HG03060 (cell line): ENCODE measurements at regions not wholly inside any gene's neighbourhood (a gene's known extent, or its start where the extent isn't known, plus 50 kb on each side); places are given as distances from the start of the nearest gene placed in this dataset.
A peak's percentile ranks its signal among the peaks of the same experiment; 100 is the strongest.

Source experiments
- ATAC-seq: cut with Tn5 transposase; IDR thresholded peaks from one replicate; pipeline ENCODE4 v1.9.1; 2021; ENCODE audit warnings: low read depth, moderate number of reproducible peaks; ENCODE audit not compliant: unreplicated experiment

DNA sequence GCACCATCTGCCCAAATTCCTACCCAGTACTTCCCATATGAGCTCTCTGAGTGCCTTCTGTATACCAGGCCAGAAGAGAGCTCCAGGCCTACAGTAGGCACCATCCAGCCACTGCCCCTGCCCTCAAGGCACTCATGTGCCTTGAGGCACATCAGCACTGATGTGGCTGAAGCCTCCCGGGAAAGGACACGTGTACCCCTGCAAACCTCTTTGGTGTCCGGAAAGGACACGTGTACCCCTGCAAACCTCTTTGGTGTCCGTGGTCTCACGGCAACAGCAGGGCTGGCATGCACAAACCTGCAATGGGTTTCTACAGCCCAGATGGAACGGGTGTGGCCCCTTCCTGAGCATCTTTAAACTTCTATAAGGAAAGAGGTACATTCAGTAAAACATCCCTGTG, 209.4 kb upstream of the IGF1R start:
- ATAC-seq = no peak

DNA sequence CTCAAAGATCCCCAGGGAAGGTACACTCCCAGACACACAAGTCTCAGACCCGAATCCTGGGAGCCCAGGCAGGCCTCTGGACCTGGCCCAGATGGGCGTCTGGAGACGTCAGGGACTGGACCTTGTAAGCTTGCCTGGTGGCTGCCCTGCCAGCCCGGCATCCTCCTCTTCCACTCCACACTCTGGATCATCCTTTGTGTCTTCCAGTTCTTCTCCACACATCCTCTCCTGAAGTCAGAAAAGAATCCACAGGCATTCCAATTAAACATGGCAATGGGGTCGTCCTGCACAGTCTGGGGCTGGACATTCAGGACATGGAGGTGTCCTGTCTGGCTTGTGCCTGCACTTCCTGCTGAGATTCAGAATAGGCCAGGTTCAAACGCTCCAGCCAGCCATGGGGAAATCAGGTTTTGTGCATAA, 208.8 kb upstream of the IGF1R start:
- no peak for ATAC-seq

DNA sequence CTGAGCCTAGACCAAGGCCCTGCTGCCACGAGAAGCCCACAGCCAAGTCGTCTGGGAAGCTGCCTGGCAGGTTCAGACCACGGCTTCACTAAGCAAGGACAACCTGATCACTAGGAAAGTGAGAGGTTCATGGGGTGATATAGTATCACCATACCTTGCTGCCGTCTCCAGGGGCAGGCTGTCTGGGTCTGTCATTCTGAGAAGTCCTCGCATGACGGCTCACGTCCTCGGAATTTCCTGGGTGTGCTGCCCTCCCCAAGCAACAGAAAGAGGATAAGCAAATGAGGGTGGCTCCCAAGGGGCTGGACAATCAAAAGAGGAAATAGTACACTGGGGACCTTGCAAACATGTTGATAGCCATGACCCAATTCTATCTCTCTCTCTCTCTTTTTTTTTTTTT, 207.4 kb upstream of the IGF1R start:
- peak; percentile 54 for ATAC-seq

DNA sequence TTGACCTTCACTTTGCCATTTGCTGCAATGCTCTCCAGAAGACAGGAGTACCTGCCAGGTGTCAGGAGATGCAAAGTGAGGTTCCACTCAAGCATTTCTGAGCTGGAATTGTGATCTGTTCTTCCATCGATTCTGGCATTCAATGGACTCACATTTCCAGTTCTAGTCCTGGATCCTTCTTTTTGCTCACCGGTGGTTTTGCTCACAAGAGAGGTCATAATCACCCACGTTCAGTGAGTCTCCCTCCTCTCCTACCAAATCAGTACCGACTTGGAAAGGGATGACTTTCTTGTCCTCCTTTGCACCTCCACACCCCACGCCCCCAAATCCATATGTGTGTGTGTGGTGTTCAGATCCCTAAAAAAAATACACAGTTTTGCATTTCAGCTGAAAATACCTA, 206.7 kb upstream of the IGF1R start:
- ATAC-seq = no peak

DNA sequence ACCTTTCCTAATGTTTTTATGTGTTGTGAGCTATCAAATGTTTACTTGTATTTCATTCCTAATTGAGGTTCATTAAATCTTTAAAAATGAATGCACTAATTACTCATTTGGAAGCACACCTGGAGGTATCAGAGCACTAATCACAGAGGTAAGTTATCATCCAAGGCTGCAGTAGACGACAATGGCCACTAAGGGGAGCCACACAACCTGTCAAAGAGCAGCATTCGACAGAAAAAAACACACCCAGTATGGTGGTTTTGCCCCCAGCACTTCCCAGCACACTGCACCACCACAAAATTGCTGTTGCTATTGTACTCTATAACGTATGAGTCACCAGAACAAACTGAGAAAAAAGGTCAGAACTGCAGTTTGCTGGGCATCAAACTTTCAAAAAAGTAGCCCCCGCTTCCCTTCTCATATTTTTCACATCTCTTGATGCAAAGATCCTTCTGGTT, 205.9 kb upstream of the IGF1R start:
- ATAC-seq = peak; percentile 68

DNA sequence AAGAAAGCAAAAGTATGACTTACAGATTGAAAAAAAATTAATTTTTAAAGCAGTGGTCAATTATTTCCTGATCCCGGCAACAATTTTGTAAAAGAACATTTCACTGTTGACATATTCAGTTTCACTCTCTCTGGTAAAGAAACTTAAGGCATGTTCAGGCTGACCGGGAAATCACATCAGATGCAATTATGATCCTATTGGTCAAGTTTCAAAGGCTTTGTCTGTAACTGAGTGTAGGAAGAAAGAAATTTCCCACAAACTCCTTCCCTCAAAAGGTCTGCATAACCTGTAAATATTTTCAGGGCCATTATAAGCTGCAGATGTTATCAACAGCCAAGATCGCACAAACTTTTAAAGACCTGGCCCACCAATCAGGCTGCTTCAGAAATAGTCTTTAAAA, 205.4 kb upstream of the IGF1R start:
- ATAC-seq = no peak

DNA sequence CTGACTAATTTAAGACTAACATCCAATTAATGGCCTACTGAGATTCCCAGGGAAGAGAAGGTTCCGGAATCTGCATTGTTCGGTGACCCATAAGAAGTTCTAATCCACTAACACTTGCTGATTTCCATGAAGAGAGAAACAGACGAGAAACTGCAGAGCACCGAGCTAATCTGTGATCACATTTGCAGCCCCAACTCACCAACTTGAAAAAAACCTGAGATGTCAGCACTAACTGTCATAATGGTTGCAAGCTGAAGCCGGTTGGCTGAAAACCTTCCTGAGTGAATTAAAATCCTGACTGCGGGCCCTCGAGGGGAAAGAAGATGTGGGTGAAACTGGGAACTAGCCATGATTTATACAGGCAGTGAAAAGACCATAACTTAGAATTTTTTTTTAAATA, 204.8 kb upstream of the IGF1R start:
- no peak for ATAC-seq

DNA sequence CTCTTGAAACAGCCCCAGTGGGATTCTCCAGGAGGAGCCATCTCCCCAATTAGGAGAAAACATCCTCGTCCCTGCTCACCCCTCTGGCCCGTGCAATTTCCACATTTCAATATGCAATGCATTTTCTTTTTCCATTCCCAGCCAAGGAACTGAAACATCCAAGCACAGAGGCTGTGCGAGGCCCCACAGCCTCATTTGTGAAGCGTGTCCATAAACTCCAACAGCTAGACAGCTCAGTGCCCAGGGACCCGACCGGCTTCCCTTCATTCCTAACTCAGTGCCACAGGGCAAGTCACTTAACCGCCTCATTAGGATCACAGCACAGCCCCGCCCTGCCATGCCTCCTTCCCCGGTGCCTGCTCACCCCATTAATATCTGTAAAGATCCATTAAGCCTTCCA, 204.2 kb upstream of the IGF1R start:
- ATAC-seq = no peak

DNA sequence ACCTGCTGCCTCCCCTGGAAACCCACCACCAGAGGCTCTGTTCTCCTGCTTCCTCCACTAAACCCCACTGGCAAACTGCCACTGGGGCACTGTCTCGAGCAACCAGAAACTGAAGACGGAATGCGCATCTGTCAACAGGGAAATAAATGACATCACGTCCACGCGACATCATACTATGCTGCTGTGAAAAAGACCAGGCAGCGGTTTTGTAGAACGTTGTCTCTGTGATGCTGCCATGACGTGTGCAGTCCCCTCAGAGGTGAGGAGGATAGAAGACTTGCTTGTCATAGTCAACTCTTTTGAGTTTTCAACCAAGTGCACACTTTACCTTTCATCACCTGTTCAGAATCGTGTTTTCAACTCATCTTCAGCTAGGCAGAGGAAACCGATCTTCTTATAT, 203.0 kb upstream of the IGF1R start:
- ATAC-seq = no peak

DNA sequence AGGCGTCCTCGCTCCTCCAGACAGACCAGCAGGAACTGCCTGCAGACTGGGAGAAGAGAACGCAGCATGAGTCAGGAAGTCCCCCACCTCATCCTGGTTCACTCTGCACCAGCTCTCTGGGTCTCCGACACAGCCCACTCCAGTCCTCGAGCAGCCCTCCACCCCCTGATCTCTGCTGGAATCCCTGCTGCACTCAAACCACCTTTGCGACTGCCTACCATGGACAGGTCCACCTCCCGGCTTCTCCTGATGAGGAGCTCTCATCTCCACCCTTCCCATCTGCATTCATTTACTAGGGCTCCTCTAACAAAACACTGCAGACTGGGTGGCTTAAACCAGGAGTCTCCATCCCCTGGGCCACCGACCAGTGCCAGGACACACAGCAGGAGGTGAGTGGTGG, 202.3 kb upstream of the IGF1R start:
- no peak for ATAC-seq

DNA sequence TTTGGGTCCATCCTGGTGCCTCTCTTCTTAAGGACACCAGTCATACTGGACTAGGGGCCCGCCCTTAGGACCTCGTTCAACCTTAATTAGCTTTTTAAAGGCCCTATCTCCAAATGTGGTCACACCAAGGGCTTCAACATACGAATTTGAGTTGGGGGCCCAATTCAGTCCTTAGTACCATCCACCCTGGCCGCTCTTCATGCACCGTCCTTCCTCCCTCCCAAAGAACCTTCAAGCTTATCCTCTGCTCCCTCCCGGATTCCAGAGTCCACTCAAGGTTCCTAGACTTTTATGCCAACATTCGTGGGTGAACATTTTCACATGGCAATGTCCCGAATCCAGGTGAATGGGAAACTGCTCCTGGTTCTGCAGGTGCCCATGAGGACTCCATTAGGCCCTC, 201.3 kb upstream of the IGF1R start:
- no peak for ATAC-seq

DNA sequence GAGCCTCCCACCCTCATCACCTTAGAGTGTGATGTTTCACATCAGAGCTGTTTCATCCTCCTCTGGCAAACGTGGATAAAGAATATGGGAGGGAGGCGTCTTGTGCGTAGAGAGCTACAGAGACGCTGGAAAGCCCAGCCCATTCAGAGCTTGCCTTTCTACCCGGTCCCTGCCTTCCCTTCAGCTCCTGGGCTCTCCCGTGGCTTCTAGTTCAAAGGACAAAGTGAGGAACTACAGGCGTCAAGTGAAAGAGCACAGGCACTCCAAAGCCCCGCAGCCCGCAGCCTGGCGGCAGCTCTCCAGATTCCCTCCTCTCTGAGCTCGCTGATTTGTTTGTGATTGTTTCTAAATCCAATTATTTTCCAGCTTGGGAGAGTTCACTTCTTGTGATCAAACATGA, 197.1 kb upstream of the IGF1R start:
- ATAC-seq = no peak

DNA sequence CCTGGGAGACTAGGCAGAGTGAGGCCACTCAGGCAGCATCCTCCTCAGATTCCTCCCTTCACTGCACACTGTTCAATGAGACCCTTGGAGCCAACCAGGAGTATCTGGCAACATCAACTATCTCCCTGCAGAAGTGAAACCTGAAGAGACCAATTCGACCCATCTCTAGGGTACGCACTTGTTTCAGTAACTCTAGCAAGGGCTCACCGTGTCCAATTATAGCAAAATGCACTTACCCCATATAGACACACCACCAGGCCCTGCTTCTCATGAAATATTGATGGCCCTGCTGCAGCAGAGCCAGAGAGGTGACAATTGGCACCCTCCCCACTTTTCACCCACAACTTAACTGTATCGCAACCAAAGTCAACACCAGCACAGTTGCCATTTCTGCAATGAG, 196.1 kb upstream of the IGF1R start:
- ATAC-seq = no peak

DNA sequence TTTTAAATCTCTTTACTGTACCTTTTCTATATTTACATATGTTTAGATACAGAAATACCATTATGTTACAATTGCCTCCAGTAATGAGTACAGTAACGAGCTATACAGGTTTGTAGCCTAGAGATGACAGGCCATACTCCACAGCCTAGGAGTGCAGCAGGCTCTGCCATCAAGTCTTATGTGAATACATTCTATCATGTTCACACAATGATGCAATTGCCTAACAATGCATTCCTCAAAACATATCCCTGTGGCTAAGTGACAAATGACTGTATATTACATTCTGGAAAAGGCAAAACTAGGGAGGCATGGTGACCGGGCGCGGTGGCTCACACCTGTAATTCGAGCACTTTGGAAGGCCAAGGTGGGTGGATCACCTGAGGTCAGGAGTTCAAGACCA, 192.4 kb upstream of the IGF1R start:
- no peak for ATAC-seq

DNA sequence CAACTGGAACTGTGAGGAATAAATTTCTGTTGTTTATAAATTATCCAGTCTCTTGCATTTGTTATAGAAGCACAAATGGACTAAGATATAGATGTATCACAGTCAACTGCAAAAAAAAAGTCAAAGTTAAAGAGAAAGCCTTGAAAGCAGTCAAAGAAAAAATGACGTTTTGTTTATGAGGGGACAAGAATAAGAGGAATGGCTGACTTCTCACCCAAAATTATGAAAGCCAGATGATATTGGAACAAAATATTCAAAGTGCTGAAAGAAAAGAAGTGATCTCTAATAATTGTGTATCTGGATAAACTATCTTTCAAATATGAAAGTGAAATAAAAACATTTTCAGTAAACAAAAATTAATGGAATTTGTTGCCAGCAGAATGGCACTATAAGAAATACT, 171.8 kb upstream of the IGF1R start:
- no peak for ATAC-seq

DNA sequence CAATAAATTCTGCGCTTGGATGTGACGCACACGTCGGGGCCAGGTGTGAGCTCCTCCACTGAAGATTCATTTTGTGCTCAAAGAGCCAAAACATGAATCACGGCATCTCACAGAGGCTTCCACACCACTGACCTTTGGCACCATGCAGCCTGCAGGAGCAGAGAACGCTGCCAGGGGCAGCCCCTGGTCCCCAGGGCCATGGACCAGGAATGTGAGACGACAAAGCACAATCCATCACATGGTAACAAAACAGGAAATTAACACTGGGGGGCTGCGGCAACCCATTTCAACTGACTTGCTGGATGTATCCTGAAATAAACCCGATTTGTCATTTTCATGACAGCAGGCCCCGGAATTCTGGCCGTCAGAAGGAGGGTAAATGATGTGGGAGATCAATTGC, 167.5 kb upstream of the IGF1R start:
- ATAC-seq = no peak

DNA sequence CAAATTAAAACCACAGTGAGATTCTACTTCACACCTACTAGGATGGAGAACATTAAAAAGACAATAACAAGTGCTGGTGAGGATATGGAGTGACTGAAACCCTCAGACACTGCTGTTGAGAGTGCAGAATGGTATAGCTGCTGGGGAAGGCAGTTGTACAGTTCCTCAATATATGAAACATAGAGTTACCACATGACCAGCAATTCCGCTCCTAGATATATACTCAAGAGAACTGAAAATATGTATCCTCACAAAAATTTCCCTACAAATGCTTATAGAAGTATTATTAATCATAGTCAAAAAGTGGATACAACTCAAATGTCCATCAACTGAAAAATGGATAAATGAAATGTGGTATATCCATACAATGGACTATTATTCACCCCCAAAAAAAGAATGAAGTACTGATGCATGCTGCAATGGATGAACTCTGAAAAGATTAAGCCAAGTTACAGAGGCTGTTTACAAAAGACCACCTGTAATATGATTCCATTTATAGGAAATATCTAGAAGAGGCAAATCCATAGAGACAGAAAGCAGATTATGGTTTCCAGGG, 164.7 kb upstream of the IGF1R start:
- ATAC-seq = no peak

DNA sequence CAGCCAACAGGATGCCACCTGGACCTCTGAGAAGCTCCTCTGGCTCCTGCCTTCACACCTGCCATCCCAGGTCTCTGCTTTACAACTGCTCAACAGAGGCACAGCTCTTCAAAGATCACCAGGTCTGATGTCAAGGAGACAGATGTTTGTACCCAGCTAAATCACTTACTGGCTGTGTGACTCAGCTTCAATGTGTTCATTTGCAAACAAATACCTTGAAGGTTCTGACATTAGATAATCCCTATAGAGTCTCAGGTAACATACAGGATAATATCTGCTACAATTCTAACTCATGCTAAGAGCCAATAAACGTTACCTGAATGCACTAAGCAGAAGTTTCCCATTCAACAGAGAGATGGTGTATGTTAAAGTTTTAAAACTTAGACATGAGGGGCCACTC, 163.4 kb upstream of the IGF1R start:
- no peak for ATAC-seq

DNA sequence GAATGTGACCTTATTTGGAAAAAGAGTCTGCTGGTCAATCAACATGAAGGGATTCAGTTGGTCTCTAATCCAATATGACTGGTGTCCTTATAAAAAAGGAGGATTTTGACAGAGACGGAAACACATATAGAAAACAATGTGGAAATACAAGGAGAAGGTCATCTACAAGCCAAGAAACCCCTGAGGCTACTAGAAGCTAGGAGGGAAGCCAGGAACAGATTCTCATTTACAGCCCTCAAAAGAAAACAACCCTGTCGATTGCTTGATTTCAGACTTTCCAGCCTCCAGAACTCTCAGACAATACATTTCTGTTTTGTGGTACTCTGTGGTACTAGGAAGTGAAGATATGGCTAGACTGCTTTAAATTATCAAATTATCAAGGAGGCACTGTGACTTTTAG, 162.9 kb upstream of the IGF1R start:
- no peak for ATAC-seq

DNA sequence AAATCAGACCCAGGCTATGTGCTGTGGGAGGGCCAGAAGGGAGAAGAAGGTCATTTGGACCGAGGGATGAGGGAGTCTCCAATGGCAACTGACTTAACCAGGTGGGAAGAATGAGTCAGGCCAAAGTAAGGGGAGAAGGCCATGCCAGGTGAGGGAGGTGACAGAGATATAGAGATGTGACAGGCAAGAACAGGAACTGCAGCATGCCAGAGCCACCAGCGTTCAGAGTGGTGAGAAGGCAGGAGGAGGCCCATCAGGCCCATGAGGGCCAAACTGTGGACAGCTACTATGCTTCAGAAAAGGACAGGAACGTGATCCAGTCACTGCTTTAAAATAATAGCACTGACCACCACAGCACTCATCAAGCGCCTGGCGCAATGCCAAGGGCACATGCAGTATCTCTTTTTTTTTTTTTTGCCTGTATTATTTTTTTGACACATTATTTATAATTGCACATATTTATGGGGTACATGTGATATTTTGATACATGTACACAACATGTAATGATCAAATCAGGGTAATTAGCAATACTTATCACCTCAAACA, 154.3 kb upstream of the IGF1R start:
- no peak for ATAC-seq

DNA sequence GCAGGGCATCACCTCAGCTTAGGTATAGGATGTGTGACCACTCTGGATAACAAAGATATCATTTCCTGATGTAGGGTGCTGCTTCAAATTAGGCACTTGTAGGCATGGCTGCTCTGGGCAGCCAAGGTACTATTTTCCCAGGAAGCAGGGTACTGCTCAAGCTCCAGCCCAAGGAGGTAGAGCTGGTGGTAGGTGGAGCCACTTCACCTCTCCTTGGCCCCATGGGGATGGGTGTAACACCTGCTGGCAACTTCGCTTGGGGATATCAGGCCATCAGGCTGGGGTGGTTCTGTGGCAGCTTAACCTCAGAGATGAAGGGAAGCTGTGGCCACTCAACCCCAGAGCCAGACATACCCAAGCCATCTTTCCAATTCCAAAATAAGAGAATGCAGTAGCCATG, 147.1 kb upstream of the IGF1R start:
- no peak for ATAC-seq

DNA sequence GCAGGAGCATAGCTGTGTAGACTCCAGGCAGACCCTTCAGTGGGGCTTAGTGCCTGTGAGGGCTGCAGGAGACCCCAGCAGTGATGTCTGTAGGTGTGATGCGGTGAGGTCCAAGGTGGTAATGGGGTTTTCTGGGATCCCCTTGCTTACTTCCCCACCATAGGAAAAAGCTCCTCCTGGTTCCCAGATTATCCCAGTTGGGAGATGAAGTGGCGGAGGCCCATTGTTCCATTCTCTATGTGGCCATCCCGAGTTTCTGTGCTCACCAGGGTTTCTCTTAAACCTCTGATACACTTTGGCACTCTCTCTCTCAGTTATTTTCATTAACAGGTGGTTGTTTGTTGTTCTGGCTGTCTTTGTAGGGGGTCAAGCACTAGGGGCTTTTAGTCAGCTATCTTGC, 146.7 kb upstream of the IGF1R start:
- no peak for ATAC-seq

DNA sequence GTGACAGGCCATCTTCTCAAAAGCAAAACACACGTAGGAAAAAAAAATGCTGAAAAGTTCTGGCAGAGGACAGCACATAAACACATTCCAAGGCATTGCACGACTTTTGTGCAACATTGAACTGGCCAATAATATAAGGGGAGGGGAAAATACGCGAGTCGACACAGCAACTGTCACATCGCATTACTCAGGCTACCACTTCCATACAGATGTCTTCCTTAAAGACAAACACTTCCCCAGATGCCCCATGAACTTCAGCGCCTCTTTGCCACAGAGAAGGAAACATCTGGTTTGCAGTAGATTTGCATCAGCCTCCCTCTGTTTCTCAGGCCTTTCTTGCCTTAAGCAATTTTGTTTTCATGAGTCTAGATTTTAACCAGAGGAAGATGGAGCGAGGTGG, 144.4 kb upstream of the IGF1R start:
- no peak for ATAC-seq
